ENCODE measurements at regions not wholly inside any gene's neighbourhood (a gene's known extent, or its start where the extent isn't known, plus 50 kb on each side); places are given as distances from the start of the nearest gene placed in this dataset.

DNA sequence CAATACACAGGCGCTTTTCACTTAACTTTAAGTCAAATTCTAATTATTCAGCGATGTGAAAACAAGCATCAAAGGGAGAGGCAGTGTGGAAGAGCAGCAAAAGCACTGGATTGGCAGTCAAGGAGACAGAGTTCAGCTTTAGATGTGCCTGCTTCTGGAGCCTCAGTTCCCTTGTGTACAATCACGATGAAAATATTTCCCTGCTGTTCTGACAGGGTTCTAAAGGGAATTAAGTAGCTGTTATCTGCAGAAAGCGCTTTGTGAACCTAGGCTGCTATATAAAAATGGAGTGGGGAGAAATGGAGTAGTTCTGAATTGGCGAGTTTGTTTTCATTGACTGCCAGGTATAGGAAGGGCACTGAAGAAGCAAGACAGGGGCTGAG lies 237.8 kb upstream of the SP8 start:
- Histone ChIP-seq H3K36me3 (ENCODE audit: insufficient read depth, low read length) (no peaks in the 10 kb centered on the region), H3K4me2 (ENCODE audit: low read length) (no peak overlapping the region), H3K4me3 (ENCODE audit: low read depth, low read length, poor library complexity, severe bottlenecking) (no peak overlapping the region), H3K79me2 (ENCODE audit: insufficient read depth, low read depth, low read length) (no peaks in the 10 kb centered on the region), H3K9me2 (ENCODE audit: insufficient read depth, low read length) (no peaks in the 10 kb centered on the region), H2AFZ (ENCODE audit: low read length) (no peak overlapping the region), H3K9me3 (ENCODE audit: low read length) (no peaks in the 10 kb centered on the region), H3K27ac (ENCODE audit: low read depth, low read length, poor library complexity, severe bottlenecking) (no peak overlapping the region), H3K4me1 (ENCODE audit: insufficient read depth, low read length, poor library complexity, severe bottlenecking) (no peaks in the 10 kb centered on the region), H4K20me1 (ENCODE audit: insufficient read depth, low read length) (no peaks in the 10 kb centered on the region)
- BruUV-seq (replicated peaks), result no TSS peak
- intact Hi-C loops (cut with micrococcal nuclease; ENCODE audit: unreplicated experiment), result no loop called here
- ChIA-PET CTCF (ENCODE audit: unreplicated experiment) (no interaction called here), POLR2A (interaction anchor here (0.6 to 1.5 kb wide), 3 partner anchors 43 to 600 kb away, joined by 3 to 5 read pairs (median 4); no protein-coding TSS in a partner anchor)
- TF ChIP-seq EZH2phosphoT487 (IDR thresholded peaks at IDR 0.05; ENCODE audit: borderline replicate concordance, low read depth, low read length) (no peak), CTCF (conservative IDR thresholded peaks at IDR 0.05; ENCODE audit: low read length) (no peak)
- no peak for DNase-seq (ENCODE audit: low spot score)

- ChIA-PET POLR2A (no interaction called here), CTCF (ENCODE audit: unreplicated experiment) (no interaction called here)
- H3K4me1 ChIP-seq (ENCODE audit: insufficient read depth, low read length, poor library complexity, severe bottlenecking), result no peaks in the 10 kb centered on the region
- intact Hi-C loops (cut with micrococcal nuclease; ENCODE audit: unreplicated experiment), result no loop called here
- no peak for DNase-seq (ENCODE audit: low spot score)
- H3K4me3 ChIP-seq (ENCODE audit: low read depth, low read length, poor library complexity, severe bottlenecking), result no peak overlapping the region
- no peak for TF ChIP-seq EZH2phosphoT487 (IDR thresholded peaks at IDR 0.05; ENCODE audit: borderline replicate concordance, low read depth, low read length)
- TF ChIP-seq CTCF (conservative IDR thresholded peaks at IDR 0.05; ENCODE audit: low read length), result no peak
- no peaks in the 10 kb centered on the region for H3K79me2 ChIP-seq (ENCODE audit: insufficient read depth, low read depth, low read length)
- H3K27ac ChIP-seq (ENCODE audit: low read depth, low read length, poor library complexity, severe bottlenecking), result no peak overlapping the region
- H3K4me2 ChIP-seq (ENCODE audit: low read length), result no peak overlapping the region
- no peaks in the 10 kb centered on the region for H3K9me3 ChIP-seq (ENCODE audit: low read length)
- H3K9me2 ChIP-seq (ENCODE audit: insufficient read depth, low read length), result no peaks in the 10 kb centered on the region
- no TSS peak for BruUV-seq (replicated peaks)
- no peaks in the 10 kb centered on the region for H4K20me1 ChIP-seq (ENCODE audit: insufficient read depth, low read length)
- H3K36me3 ChIP-seq (ENCODE audit: insufficient read depth, low read length), result no peaks in the 10 kb centered on the region
- H2AFZ ChIP-seq (ENCODE audit: low read length), result no peak overlapping the region
Measured at GRCh38 chr7:21028186-21028585, 241.5 kb upstream of the SP8 start.

DNA sequence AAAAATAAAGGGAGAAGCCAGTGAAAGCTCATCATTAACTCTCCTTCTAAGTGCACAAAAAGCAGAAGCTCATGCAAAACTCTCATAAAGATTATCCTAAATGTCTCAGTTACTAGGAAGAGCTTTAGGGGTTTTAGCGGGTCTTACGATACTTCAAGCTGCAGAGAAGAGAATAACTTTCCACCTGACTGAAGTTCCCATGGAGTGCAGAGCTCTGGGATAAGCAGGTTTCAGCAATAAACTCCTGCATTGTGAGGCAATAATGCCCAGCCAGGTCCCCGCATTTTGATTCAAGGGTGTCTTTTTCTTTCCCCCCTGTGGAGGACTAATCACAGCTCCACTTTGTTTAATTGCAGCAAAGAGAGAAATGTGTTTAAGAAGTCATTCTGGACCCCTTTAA lies 241.9 kb upstream of the SP8 start:
- Histone ChIP-seq H2AFZ (ENCODE audit: low read length) (no peak overlapping the region), H4K20me1 (ENCODE audit: insufficient read depth, low read length) (no peaks in the 10 kb centered on the region), H3K9me2 (ENCODE audit: insufficient read depth, low read length) (no peaks in the 10 kb centered on the region), H3K36me3 (ENCODE audit: insufficient read depth, low read length) (no peaks in the 10 kb centered on the region), H3K9me3 (ENCODE audit: low read length) (no peaks in the 10 kb centered on the region), H3K4me3 (ENCODE audit: low read depth, low read length, poor library complexity, severe bottlenecking) (no peak overlapping the region), H3K79me2 (ENCODE audit: insufficient read depth, low read depth, low read length) (no peaks in the 10 kb centered on the region), H3K27ac (ENCODE audit: low read depth, low read length, poor library complexity, severe bottlenecking) (no peak overlapping the region), H3K4me2 (ENCODE audit: low read length) (no peak overlapping the region), H3K4me1 (ENCODE audit: insufficient read depth, low read length, poor library complexity, severe bottlenecking) (no peaks in the 10 kb centered on the region)
- intact Hi-C loops (cut with micrococcal nuclease; ENCODE audit: unreplicated experiment), result no loop called here
- TF ChIP-seq EZH2phosphoT487 (IDR thresholded peaks at IDR 0.05; ENCODE audit: borderline replicate concordance, low read depth, low read length) (no peak), CTCF (conservative IDR thresholded peaks at IDR 0.05; ENCODE audit: low read length) (no peak)
- DNase-seq (ENCODE audit: low spot score), result no peak
- no TSS peak for BruUV-seq (replicated peaks)
- CTCF ChIA-PET (ENCODE audit: unreplicated experiment), result no interaction called here
- POLR2A ChIA-PET, result no interaction called here

Measured in OCI-LY7 (cell line).